H1 (cell line): ENCODE measurements at regions not wholly inside any gene's neighbourhood (a gene's known extent, or its start where the extent isn't known, plus 50 kb on each side); places are given as distances from the start of the nearest gene placed in this dataset.

Source experiments
- CTCF ChIA-PET: fragments of 300-600 bp; sonication (Branson Sonifier 250); formaldehyde crosslinking; loops from one replicate; lab custom pipeline; 2021; ENCODE audit not compliant: partially characterized antibody; lab: Charles Lee
- POLR2A ChIA-PET: fragments of 300-600 bp; sonication (Branson Sonifier 250); formaldehyde crosslinking; loops from one replicate; lab custom pipeline; 2021; ENCODE audit warnings: inconsistent platforms; ENCODE audit not compliant: partially characterized antibody; lab: Charles Lee
- DNase-seq, 2 experiments: peaks; one replicate each; pipeline versions ENCODE4 v3.0.0 to v3.0.0-alpha.2; 2010 to 2022; ENCODE audit warnings: low spot score in 2 of 2, low read depth in 1 of 2, mixed read lengths in 1 of 2
- FAIRE-seq: peaks from 2 replicates; lab custom pipeline; 2011; peaks lifted over from hg19 to GRCh38; lab: Jason Lieb, UNC
- H2AFZ ChIP-seq: 2 replicates; pipeline ENCODE4 v1.8.1; 2012; ENCODE audit warnings: low read length, inconsistent platforms
- H2AK5ac ChIP-seq: 2 replicates; pipeline ENCODE4 v1.6.1; 2013; ENCODE audit warnings: low read depth, low read length
- H2BK120ac ChIP-seq: replicated peaks from 2 replicates; pipeline ENCODE3; 2013; ENCODE audit warnings: low read depth, low read length, inconsistent platforms
- H2BK12ac ChIP-seq: 2 replicates; pipeline ENCODE4 v1.6.1; 2013; ENCODE audit warnings: low read depth, low read length
- H2BK15ac ChIP-seq: 2 replicates; pipeline ENCODE4 v1.6.1; 2013; ENCODE audit warnings: low read length
- H2BK20ac ChIP-seq: 2 replicates; pipeline ENCODE4 v1.6.1; 2013; ENCODE audit warnings: low read length
- H2BK5ac ChIP-seq: 2 replicates; pipeline ENCODE4 v1.6.1; 2013; ENCODE audit warnings: low read depth, low read length
- H3K14ac ChIP-seq: 2 replicates; pipeline ENCODE4 v1.6.1; 2013; ENCODE audit warnings: inconsistent platforms; ENCODE audit not compliant: insufficient read length
- H3K18ac ChIP-seq: 2 replicates; pipeline ENCODE4 v1.6.1; 2013; ENCODE audit warnings: low read length; ENCODE audit errors: extremely low read depth
- H3K23ac ChIP-seq: 2 replicates; pipeline ENCODE4 v1.6.1; 2013; ENCODE audit warnings: inconsistent platforms; ENCODE audit not compliant: insufficient read length
- H3K23me2 ChIP-seq: 2 replicates; pipeline ENCODE4 v1.6.1; 2013; ENCODE audit warnings: low read depth, low read length
- H3K27ac ChIP-seq: 2 replicates; pipeline ENCODE4 v1.6.1; 2011; ENCODE audit warnings: low read depth, low read length, inconsistent platforms
- H3K27me3 ChIP-seq, 4 experiments: replicated peaks in 1 of 4; 1 replicate in 1 of 4; 2 replicates in 3 of 4; pipeline versions ENCODE4 v1.6.1 to v1.8.1; 2011 to 2013; ENCODE audit warnings: low read length in 3 of 4, mild to moderate bottlenecking in 3 of 4, inconsistent platforms in 2 of 4, mixed read lengths in 2 of 4, moderate library complexity in 1 of 4; ENCODE audit not compliant: control insufficient read depth in 3 of 4, insufficient read depth in 3 of 4; ENCODE audit errors: extremely low read depth in 1 of 4
- H3K36me3 ChIP-seq, 4 experiments: 2 replicates each; pipeline versions ENCODE4 v1.6.1 to v1.8.1; 2011 to 2013; ENCODE audit warnings: mild to moderate bottlenecking in 4 of 4, low read length in 3 of 4, moderate library complexity in 2 of 4, control low read depth in 1 of 4, inconsistent platforms in 1 of 4; ENCODE audit not compliant: insufficient read depth in 4 of 4, control insufficient read depth in 2 of 4
- H3K4ac ChIP-seq: replicated peaks from 2 replicates; pipeline ENCODE3; 2013; ENCODE audit warnings: low read length, low read depth, mixed read lengths, inconsistent platforms; ENCODE audit not compliant: insufficient read length
- H3K4me1 ChIP-seq, 4 experiments: replicated peaks in 1 of 4; 1 replicate in 1 of 4; 2 replicates in 3 of 4; pipeline versions ENCODE4 v1.6.1 to v1.8.1; 2011 to 2013; ENCODE audit warnings: low read length in 3 of 4, inconsistent platforms in 2 of 4, mixed read lengths in 1 of 4; ENCODE audit not compliant: insufficient read depth in 4 of 4, control insufficient read depth in 3 of 4
- H3K4me2 ChIP-seq, 2 experiments: 2 replicates each; pipeline versions ENCODE4 v1.6.1 to v1.8.1; 2011 to 2013; ENCODE audit warnings: low read depth in 2 of 2, low read length in 2 of 2, control low read depth in 1 of 2, inconsistent platforms in 1 of 2, mild to moderate bottlenecking in 1 of 2; ENCODE audit not compliant: insufficient read depth in 1 of 2
- H3K4me3 ChIP-seq, 4 experiments: fragments of 200-600, 300-600 bp in 1 of 4; sonication (generic), shearing (Covaris generic), sonication (Bioruptor Twin) in 1 of 4; 2 replicates each; pipeline versions ENCODE4 v1.5.1 to v1.8.1; 2011 to 2016; ENCODE audit warnings: low read length in 4 of 4, low read depth in 3 of 4, control low read depth in 2 of 4, inconsistent platforms in 2 of 4, mild to moderate bottlenecking in 2 of 4, mixed read lengths in 1 of 4, moderate library complexity in 1 of 4; ENCODE audit not compliant: insufficient read depth in 2 of 4; ENCODE audit errors: extremely low read depth in 1 of 4
- H3K56ac ChIP-seq: replicated peaks from 2 replicates; pipeline ENCODE3; 2013; ENCODE audit warnings: low read depth, mild to moderate bottlenecking, mixed read lengths, low read length, inconsistent platforms; ENCODE audit not compliant: insufficient read length
- H3K79me1 ChIP-seq: 2 replicates; pipeline ENCODE4 v1.6.1; 2013; ENCODE audit warnings: low read depth, low read length, control low read depth
- H3K79me2 ChIP-seq, 2 experiments: 2 replicates each; pipeline versions ENCODE4 v1.6.1 to v1.8.1; 2012 to 2013; ENCODE audit warnings: low read length in 2 of 2, mild to moderate bottlenecking in 2 of 2, inconsistent platforms in 1 of 2; ENCODE audit not compliant: insufficient read depth in 2 of 2, control insufficient read depth in 1 of 2
- H3K9ac ChIP-seq, 4 experiments: replicated peaks in 1 of 4; 1 replicate in 1 of 4; 2 replicates in 3 of 4; pipeline versions ENCODE4 v1.6.1 to v1.8.1; 2011 to 2013; ENCODE audit warnings: low read depth in 3 of 4, low read length in 3 of 4, control low read depth in 2 of 4, mild to moderate bottlenecking in 2 of 4, moderate library complexity in 2 of 4, inconsistent platforms in 1 of 4; ENCODE audit errors: extremely low read depth in 1 of 4
- H3K9me3 ChIP-seq, 2 experiments: 2 replicates each; pipeline versions ENCODE4 v1.6.1 to v1.8.1; 2012 to 2013; ENCODE audit warnings: mild to moderate bottlenecking in 2 of 2, moderate library complexity in 2 of 2, control low read depth in 1 of 2, inconsistent platforms in 1 of 2, low read depth in 1 of 2, low read length in 1 of 2, mixed read lengths in 1 of 2; ENCODE audit not compliant: insufficient read depth in 2 of 2
- H4K20me1 ChIP-seq, 2 experiments: replicated peaks in 1 of 2; 2 replicates each; pipeline versions ENCODE3 to v1.8.1; 2011 to 2013; ENCODE audit warnings: inconsistent platforms in 2 of 2, low read length in 2 of 2, mild to moderate bottlenecking in 1 of 2; ENCODE audit not compliant: insufficient read depth in 2 of 2, control insufficient read depth in 1 of 2
- H4K5ac ChIP-seq: 2 replicates; pipeline ENCODE4 v1.6.1; 2013; ENCODE audit warnings: low read length, low read depth, mixed read lengths, inconsistent platforms; ENCODE audit not compliant: insufficient read length
- H4K8ac ChIP-seq: 2 replicates; pipeline ENCODE4 v1.8.0; 2013; ENCODE audit warnings: mild to moderate bottlenecking, moderate library complexity, low read length, inconsistent platforms; ENCODE audit not compliant: insufficient read depth; ENCODE audit errors: extremely low read depth
- H4K91ac ChIP-seq: replicated peaks from 2 replicates; pipeline ENCODE3; 2013; ENCODE audit warnings: low read length, mixed read lengths, inconsistent platforms; ENCODE audit not compliant: insufficient read length
- KDM4A ChIP-seq: IDR thresholded peaks from one replicate; pipeline ENCODE4 v1.7.1; 2012; ENCODE audit warnings: low read depth, mild to moderate bottlenecking, moderate library complexity, low read length, inconsistent platforms; ENCODE audit not compliant: severe bottlenecking
- RBBP5 ChIP-seq: IDR thresholded peaks from 2 replicates; pipeline ENCODE4 v1.7.1; 2012; ENCODE audit warnings: low read depth, mild to moderate bottlenecking, inconsistent platforms, low read length, moderate library complexity, borderline replicate concordance
- RXRA ChIP-seq: IDR thresholded peaks from 2 replicates; pipeline ENCODE4 v1.6.1; 2011; ENCODE audit warnings: low read depth, mild to moderate bottlenecking, low read length, moderate library complexity; ENCODE audit not compliant: insufficient read depth
- TEAD4 ChIP-seq: IDR thresholded peaks from 2 replicates; pipeline ENCODE4 v1.6.1; 2012; ENCODE audit warnings: low read depth, low read length, inconsistent platforms, mixed read lengths
- WGBS, 2 experiments: shearing (Covaris generic) in 1 of 2; methylation state at CpG; one replicate each; pipeline versions ENCODE4 v1.1.6 to v1.1.7; 2013 to 2015; ENCODE audit warnings: low lambda C conversion rate in 2 of 2, mixed read lengths in 2 of 2, inconsistent platforms in 1 of 2, low coverage in 1 of 2, missing lambda C conversion rate in 1 of 2; ENCODE audit not compliant: insufficient replicate concordance in 2 of 2, insufficient coverage in 1 of 2, insufficient read length in 1 of 2; ENCODE audit errors: extremely low coverage in 1 of 2, missing lambda C conversion rate in 1 of 2; 5-methylcytosine and 5-hydroxymethylcytosine counted together

GRCh38 chr3:110414855-110415254, 656.8 kb upstream of the NECTIN3 start:
- POLR2A ChIA-PET: no interaction called here
- 92% methylated on average over 3 of the region's 3 CpGs; no CpG with 5 or more reads in 1 of the 2 experiments for WGBS, 2 experiments
- no peak overlapping the region for H2AFZ ChIP-seq
- CTCF ChIA-PET: no interaction called here
- TF ChIP-seq TEAD4 (no peak), RXRA (no peak), RBBP5 (no peak), KDM4A (no peak)
- TF ChIP-seq, all 59 proteins: peak for 0
- no peak overlapping the region for H2BK5ac ChIP-seq
- H3K79me2 ChIP-seq: no peaks in the 10 kb centered on the region
- H2AK5ac ChIP-seq: no peak overlapping the region
- no peak overlapping the region for H3K14ac ChIP-seq
- no peak overlapping the region for H3K9ac ChIP-seq
- H3K79me1 ChIP-seq: no peaks in the 10 kb centered on the region
- no peak overlapping the region for H3K23ac ChIP-seq
- no peak overlapping the region for H3K18ac ChIP-seq
- no peak overlapping the region for H4K91ac ChIP-seq
- H2BK12ac ChIP-seq: no peak overlapping the region
- no peak overlapping the region for H3K27ac ChIP-seq
- H3K4me2 ChIP-seq: no peak overlapping the region
- no peak overlapping the region for H2BK20ac ChIP-seq
- no peak overlapping the region for H2BK120ac ChIP-seq
- no peak for FAIRE-seq
- no peak for DNase-seq
- no peak overlapping the region for H3K56ac ChIP-seq
- H3K23me2 ChIP-seq: no peaks in the 10 kb centered on the region
- H3K9me3 ChIP-seq: no peaks in the 10 kb centered on the region
- no peak overlapping the region for H2BK15ac ChIP-seq
- no peaks in the 10 kb centered on the region for H3K4me1 ChIP-seq
- no peak overlapping the region for H4K5ac ChIP-seq
- no peak overlapping the region for H3K4me3 ChIP-seq
- no peak overlapping the region for H4K8ac ChIP-seq
- no peak overlapping the region for H3K4ac ChIP-seq
- no peaks in the 10 kb centered on the region for H4K20me1 ChIP-seq
- no peaks in the 10 kb centered on the region for H3K27me3 ChIP-seq
- H3K36me3 ChIP-seq: no peaks in the 10 kb centered on the region
